Erythroblast (primary cell): ENCODE measurements at regions not wholly inside any gene's neighbourhood (a gene's known extent, or its start where the extent isn't known, plus 50 kb on each side); places are given as distances from the start of the nearest gene placed in this dataset.

Experiments used
- GATA1 ChIP-seq: IDR thresholded peaks from 2 replicates; pipeline ENCODE4 v1.6.1; 2011; ENCODE audit warnings: low read depth, mild to moderate bottlenecking, control low read depth, low read length, moderate library complexity
- POLR2A ChIP-seq: IDR thresholded peaks from 2 replicates; pipeline ENCODE4 v1.6.1; 2011; ENCODE audit warnings: mild to moderate bottlenecking, low read length

- no peak for TF ChIP-seq GATA1
- no peak for TF ChIP-seq POLR2A
These were observed 541.1 kb downstream of the EFNB2 start for GRCh38 chr13:105994340-105994739.
